GM21367 (cell line): ENCODE measurements at regions not wholly inside any gene's neighbourhood (a gene's known extent, or its start where the extent isn't known, plus 50 kb on each side); places are given as distances from the start of the nearest gene placed in this dataset.

ENCODE experiments used
- ATAC-seq: cut with Tn5 transposase; IDR thresholded peaks from one replicate; pipeline ENCODE4 v1.9.1; 2021; ENCODE audit not compliant: unreplicated experiment

DNA sequence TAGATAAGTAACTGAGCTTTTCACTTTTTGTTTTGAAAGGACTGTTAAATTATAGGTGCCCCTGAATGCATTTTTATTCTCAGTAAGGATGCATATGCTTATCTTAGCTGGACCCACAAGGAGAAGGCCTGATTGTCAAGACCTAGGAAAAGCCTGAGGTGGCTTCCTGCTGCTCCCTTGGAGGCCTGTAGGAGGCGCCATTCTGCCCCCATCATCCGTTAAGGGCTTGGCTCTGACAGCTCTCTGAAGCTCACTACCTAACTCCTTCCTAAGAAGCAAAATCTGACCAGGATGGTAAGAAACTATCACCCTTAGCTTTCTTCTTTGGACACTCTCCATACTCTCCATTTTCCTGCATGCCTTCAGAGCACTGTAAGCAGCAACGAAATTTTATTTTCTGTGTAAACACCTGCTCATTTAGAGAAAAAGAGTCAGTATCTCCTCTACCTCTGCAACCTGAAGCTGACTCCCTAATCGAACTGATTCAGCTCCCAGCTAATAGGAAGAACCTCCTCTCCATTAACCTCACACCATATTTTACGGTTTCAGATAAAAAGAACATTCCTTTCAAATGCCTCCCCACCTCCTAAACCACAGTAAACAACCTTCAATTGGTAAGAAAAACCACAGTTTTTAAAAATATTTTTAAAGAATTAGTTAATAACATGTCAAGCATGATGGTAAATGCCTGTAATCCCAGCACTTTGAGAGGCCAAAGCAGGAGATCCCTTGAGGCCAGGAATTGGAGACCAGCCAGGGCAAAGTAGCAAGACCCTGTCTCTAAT lies 73.4 kb upstream of the EDNRA start:
- no peak for ATAC-seq

GRCh38 chr4:147408189-147408588 lies 72.7 kb upstream of the EDNRA start:
- ATAC-seq = no peak

DNA sequence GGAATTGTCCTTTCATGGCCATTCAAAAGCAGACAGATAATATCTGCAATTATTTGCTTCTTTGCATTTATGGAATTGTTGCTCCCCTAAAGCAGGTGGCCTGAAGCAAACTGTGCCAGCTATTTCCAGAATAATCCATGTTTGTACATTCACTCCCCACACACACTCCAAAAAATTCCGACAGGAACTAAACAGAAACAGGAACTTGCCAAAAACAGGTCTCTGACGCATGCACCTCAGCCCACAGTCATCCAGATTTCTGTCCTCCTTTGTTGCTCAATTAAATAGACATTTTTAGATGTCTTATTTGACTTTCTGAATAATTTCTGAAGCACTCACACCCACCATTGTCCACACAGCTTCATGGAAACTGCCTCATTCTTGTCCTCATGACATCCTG lies 71.5 kb upstream of the EDNRA start:
- no peak for ATAC-seq

- no peak for ATAC-seq
These were observed 62.7 kb upstream of the EDNRA start for GRCh38 chr4:147418226-147418625.

DNA sequence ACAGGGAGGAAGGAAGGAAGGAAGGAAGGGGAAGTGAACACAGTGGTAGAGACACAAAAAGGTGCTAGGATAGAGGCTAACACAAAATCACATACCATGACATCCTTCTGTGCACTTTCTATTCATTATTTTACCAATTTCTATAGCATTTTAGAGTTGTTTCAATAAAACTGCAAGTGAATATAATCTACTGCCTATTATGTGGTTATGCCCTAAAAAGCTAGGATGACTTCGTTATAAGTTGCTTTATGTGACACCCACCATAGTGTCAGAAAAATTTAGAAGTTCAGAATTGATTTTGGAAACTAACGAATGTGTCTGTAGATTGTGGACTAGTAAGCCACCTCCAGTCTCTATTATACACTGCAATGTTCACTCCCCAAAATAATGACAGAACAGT lies 59.4 kb upstream of the EDNRA start:
- no peak for ATAC-seq

GRCh38 chr4:147423229-147423628 lies 57.7 kb upstream of the EDNRA start:
- no peak for ATAC-seq

GRCh38 chr4:147425019-147425418 lies 55.9 kb upstream of the EDNRA start:
- ATAC-seq = no peak

DNA sequence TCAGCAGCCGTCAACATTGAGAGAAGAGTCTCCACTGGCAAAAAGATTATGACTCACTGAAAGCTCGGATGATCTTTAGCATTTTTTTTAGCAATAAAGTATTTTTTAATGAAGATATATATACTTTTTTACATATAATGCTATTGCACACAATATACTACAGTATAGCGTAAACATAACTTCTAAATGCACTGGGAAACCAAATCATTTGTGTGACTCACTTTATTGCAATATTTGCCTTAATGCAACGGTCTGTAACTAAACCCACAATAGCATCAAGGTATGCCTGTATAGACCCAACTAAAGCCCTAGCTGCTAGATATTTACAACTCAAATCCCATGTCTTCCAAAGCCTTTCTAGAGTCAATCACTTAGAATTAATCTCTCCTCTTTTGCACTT lies 52.3 kb upstream of the EDNRA start:
- ATAC-seq = no peak

- no peak for ATAC-seq
These were observed 50.8 kb upstream of the EDNRA start for GRCh38 chr4:147430111-147430510.
